ENCODE measurements at regions not wholly inside any gene's neighbourhood (a gene's known extent, or its start where the extent isn't known, plus 50 kb on each side); places are given as distances from the start of the nearest gene placed in this dataset.
A peak's percentile ranks its signal among the peaks of the same experiment; 100 is the strongest.

DNA sequence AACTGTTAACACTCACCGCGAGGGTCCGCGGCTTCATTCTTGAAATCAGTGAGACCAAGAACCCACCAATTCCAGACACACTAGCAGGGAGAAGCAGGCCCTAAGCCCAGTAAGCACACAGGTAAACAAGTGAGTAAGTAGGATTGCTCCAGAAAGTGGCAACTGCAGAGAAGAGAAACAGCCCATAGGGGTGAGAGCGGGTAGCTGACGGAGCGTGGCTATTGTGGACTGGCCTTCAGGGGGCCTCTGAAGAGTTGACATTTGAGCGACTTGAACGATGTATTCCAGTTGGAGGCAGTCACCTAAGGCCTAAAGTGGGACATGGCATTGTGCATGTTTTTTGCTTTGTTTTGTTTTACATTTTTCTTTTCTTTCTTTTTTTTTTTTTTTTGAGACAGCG, 74.2 kb downstream of the TSPAN17 start:
- no peaks in the 10 kb centered on the region for H3K9me3 ChIP-seq
- ChIA-PET POLR2A (no interaction called here), CTCF (no interaction called here)
- Mint-ChIP-seq H3K4me1 (peaks cover 7 to 30% (median 16%) of the 10 kb centered on the region in 3 donors), H3K27me3 (peaks cover 42 to 57% of the 10 kb centered on the region in 2 donors), H3K27ac (no peak overlapping the region), H3K9me3 (no peaks in the 10 kb centered on the region), H3K36me3 (no peaks in the 10 kb centered on the region), H3K4me3 (no peak overlapping the region)
- H3K4me1 ChIP-seq (ENCODE audit: control insufficient read depth in 1 of 2, extremely low read depth in 1 of 2, insufficient read depth in 2 of 2, low read length in 2 of 2) = peaks cover 0 to 29% of the 10 kb centered on the region in 2 experiments
- H3K27me3 ChIP-seq (replicated peaks in 1 of 2; ENCODE audit: control insufficient read depth in 2 of 2, extremely low read depth in 1 of 2, insufficient read depth in 2 of 2, low read length in 1 of 2) = peaks cover 0 to 64% of the 10 kb centered on the region in 2 experiments
- no peak overlapping the region for H3K4me3 ChIP-seq (ENCODE audit: control insufficient read depth in 1 of 2, extremely low read depth in 1 of 2, low read length in 1 of 2)
- DNase-seq (no peak), ATAC-seq (replicated peaks in 1 of 4) (no peak)
- no peak overlapping the region for H3K27ac ChIP-seq (ENCODE audit: low read length)
- WGBS (ENCODE audit: insufficient coverage) = 97% methylated on average over 3 of the region's 10 CpGs
- no peaks in the 10 kb centered on the region for H3K36me3 ChIP-seq (ENCODE audit: control insufficient read depth in 2 of 2, extremely low read depth in 1 of 2, insufficient read depth in 1 of 2, low read length in 1 of 2)

GRCh38 chr5:176722757-176723156, 75.5 kb downstream of the TSPAN17 start:
- no peaks in the 10 kb centered on the region for H3K9me3 Mint-ChIP-seq

GRCh38 chr5:176723440-176723839, 76.2 kb downstream of the TSPAN17 start:
- DNase-seq (peak in 2 of 35 experiments; percentile 2 to 22), ATAC-seq (replicated peaks in 1 of 4) (peak in 2 of 4 experiments; percentile 35 to 66)
- H3K4me3 ChIP-seq (ENCODE audit: control insufficient read depth in 1 of 2, extremely low read depth in 1 of 2, low read length in 1 of 2) = no peak overlapping the region
- peak overlapping the region in 1 of 3 donors; percentile 1 for H3K4me3 Mint-ChIP-seq
- H3K9me3 ChIP-seq = no peaks in the 10 kb centered on the region
- peaks cover 0 to 38% of the 10 kb centered on the region in 2 experiments for H3K4me1 ChIP-seq (ENCODE audit: control insufficient read depth in 1 of 2, extremely low read depth in 1 of 2, insufficient read depth in 2 of 2, low read length in 2 of 2)
- CTCF ChIA-PET = interaction anchor here in 1 of 2 donors (0.6 kb wide), 1 partner anchor 1405 kb away, joined by 4 read pairs; no protein-coding TSS in a partner anchor
- peak overlapping the region in 1 of 2 donors; percentile 33 for H3K27ac Mint-ChIP-seq
- peaks cover 35 to 49% of the 10 kb centered on the region in 2 donors for H3K27me3 Mint-ChIP-seq
- peaks cover 0 to 64% of the 10 kb centered on the region in 2 experiments for H3K27me3 ChIP-seq (replicated peaks in 1 of 2; ENCODE audit: control insufficient read depth in 2 of 2, extremely low read depth in 1 of 2, insufficient read depth in 2 of 2, low read length in 1 of 2)
- no peaks in the 10 kb centered on the region for H3K9me3 Mint-ChIP-seq
- WGBS (ENCODE audit: insufficient coverage) = 43% methylated on average over 3 of the region's 3 CpGs
- H3K27ac ChIP-seq (ENCODE audit: low read length) = no peak overlapping the region
- peaks cover 7 to 34% (median 16%) of the 10 kb centered on the region in 3 donors for H3K4me1 Mint-ChIP-seq
- no peaks in the 10 kb centered on the region for H3K36me3 Mint-ChIP-seq
- no peaks in the 10 kb centered on the region for H3K36me3 ChIP-seq (ENCODE audit: control insufficient read depth in 2 of 2, extremely low read depth in 1 of 2, insufficient read depth in 1 of 2, low read length in 1 of 2)
- POLR2A ChIA-PET = no interaction called here

More at GRCh38 chr5:176722757-176723156, 75.5 kb downstream of the TSPAN17 start:
- H3K4me3 ChIP-seq (ENCODE audit: control insufficient read depth in 1 of 2, extremely low read depth in 1 of 2, low read length in 1 of 2) = no peak overlapping the region
- H3K27ac ChIP-seq (ENCODE audit: low read length) = no peak overlapping the region
- peaks cover 0 to 64% of the 10 kb centered on the region in 2 experiments for H3K27me3 ChIP-seq (replicated peaks in 1 of 2; ENCODE audit: control insufficient read depth in 2 of 2, extremely low read depth in 1 of 2, insufficient read depth in 2 of 2, low read length in 1 of 2)
- peaks cover 7 to 34% (median 16%) of the 10 kb centered on the region in 3 donors for H3K4me1 Mint-ChIP-seq
- no peaks in the 10 kb centered on the region for H3K36me3 Mint-ChIP-seq
- WGBS (ENCODE audit: insufficient coverage) = 59% methylated on average over 10 of the region's 10 CpGs
- peaks cover 37 to 54% of the 10 kb centered on the region in 2 donors for H3K27me3 Mint-ChIP-seq
- POLR2A ChIA-PET = no interaction called here
- H3K27ac Mint-ChIP-seq = no peak overlapping the region
- CTCF ChIA-PET = interaction anchor here in 1 of 2 donors (0.6 kb wide), 1 partner anchor 1406 kb away, joined by 4 read pairs; no protein-coding TSS in a partner anchor
- ATAC-seq (replicated peaks in 1 of 4) (no peak), DNase-seq (no peak)
- H3K9me3 ChIP-seq = no peaks in the 10 kb centered on the region
- H3K4me3 Mint-ChIP-seq = no peak overlapping the region
- peaks cover 0 to 38% of the 10 kb centered on the region in 2 experiments for H3K4me1 ChIP-seq (ENCODE audit: control insufficient read depth in 1 of 2, extremely low read depth in 1 of 2, insufficient read depth in 2 of 2, low read length in 2 of 2)
- no peaks in the 10 kb centered on the region for H3K36me3 ChIP-seq (ENCODE audit: control insufficient read depth in 2 of 2, extremely low read depth in 1 of 2, insufficient read depth in 1 of 2, low read length in 1 of 2)

DNA sequence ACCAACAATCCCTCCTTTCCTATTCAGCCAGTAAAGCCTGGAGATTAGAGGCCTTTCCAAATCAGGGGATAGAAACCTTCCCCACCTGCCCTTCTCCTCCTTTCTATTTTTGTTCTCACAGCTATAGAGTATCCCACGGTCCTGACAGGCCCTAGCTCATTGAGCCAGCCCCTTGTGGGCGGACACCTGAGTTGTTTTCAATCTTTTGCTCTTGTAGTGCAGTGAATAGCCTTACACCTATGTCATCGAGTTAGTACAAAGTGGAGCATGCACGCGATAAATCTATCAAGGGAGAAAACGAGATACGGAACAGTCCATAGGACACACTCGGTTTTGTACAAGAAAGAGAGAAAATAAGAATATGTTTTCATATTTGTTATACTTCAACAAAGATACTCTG, 77.2 kb downstream of the TSPAN17 start:
- CTCF ChIA-PET = no interaction called here
- ATAC-seq (replicated peaks in 1 of 4) = no peak
- H3K9me3 ChIP-seq = no peaks in the 10 kb centered on the region
- Mint-ChIP-seq H3K27ac (no peak overlapping the region), H3K9me3 (no peaks in the 10 kb centered on the region), H3K36me3 (no peaks in the 10 kb centered on the region), H3K4me1 (peaks cover 7 to 34% (median 16%) of the 10 kb centered on the region in 3 donors), H3K4me3 (no peak overlapping the region), H3K27me3 (peaks cover 31 to 45% of the 10 kb centered on the region in 2 donors)
- H3K27ac ChIP-seq (ENCODE audit: low read length) = no peak overlapping the region
- WGBS (ENCODE audit: insufficient coverage) = 75% methylated on average over 2 of the region's 8 CpGs
- no peaks in the 10 kb centered on the region for H3K36me3 ChIP-seq (ENCODE audit: control insufficient read depth in 2 of 2, extremely low read depth in 1 of 2, insufficient read depth in 1 of 2, low read length in 1 of 2)
- peaks cover 0 to 38% of the 10 kb centered on the region in 2 experiments for H3K4me1 ChIP-seq (ENCODE audit: control insufficient read depth in 1 of 2, extremely low read depth in 1 of 2, insufficient read depth in 2 of 2, low read length in 2 of 2)
- H3K4me3 ChIP-seq (ENCODE audit: control insufficient read depth in 1 of 2, extremely low read depth in 1 of 2, low read length in 1 of 2) = no peak overlapping the region
- H3K27me3 ChIP-seq (replicated peaks in 1 of 2; ENCODE audit: control insufficient read depth in 2 of 2, extremely low read depth in 1 of 2, insufficient read depth in 2 of 2, low read length in 1 of 2) = peaks cover 0 to 65% of the 10 kb centered on the region in 2 experiments
- no peak for DNase-seq
- POLR2A ChIA-PET = no interaction called here

DNA sequence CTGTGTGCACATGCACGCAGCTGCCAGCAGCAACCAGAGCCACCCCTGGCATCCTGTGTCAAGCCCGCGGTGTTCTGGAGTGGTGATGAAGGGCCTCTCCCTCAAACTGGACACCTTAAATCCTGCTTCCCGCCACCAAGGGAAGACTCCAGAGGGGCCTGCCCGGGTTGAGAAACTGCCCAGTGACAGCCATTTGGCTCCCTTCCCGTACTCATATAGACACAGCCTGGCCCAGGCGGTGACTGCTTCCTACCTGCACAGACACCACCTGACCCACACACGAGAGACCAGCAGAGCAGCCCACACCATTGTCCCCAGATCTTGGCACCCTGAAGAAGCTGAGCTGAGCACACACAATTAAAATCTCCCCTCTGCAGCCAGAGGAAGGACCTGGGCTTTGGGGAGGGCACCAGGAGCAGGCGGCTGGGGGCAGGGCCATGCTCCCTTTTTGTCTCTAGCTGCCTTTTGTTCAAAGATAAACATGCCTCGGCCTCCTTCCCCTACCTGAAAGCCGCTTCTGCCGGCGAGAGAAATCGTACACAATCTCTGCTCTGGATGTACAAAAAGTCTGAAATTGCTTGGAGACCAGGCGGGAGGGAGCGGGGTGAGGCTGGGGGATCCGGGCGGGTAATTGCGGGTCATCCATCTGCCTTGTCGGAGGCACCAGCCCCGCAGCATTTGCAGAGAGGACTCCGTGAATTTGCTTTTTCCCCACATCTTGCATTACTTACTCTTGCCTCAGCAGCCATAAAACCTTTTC, 78.4 kb downstream of the TSPAN17 start:
- Mint-ChIP-seq H3K4me3 (no peak overlapping the region), H3K36me3 (no peaks in the 10 kb centered on the region), H3K4me1 (peaks cover 7 to 34% (median 16%) of the 10 kb centered on the region in 3 donors), H3K9me3 (peaks cover 0 to under 1% (median 0%) of the 10 kb centered on the region in 3 donors), H3K27ac (no peak overlapping the region), H3K27me3 (peaks cover 36 to 48% of the 10 kb centered on the region in 2 donors)
- ATAC-seq (replicated peaks in 1 of 4) (no peak), DNase-seq (no peak)
- H3K36me3 ChIP-seq (ENCODE audit: control insufficient read depth in 2 of 2, extremely low read depth in 1 of 2, insufficient read depth in 1 of 2, low read length in 1 of 2) = no peaks in the 10 kb centered on the region
- peaks cover 0 to 63% of the 10 kb centered on the region in 2 experiments for H3K27me3 ChIP-seq (replicated peaks in 1 of 2; ENCODE audit: control insufficient read depth in 2 of 2, extremely low read depth in 1 of 2, insufficient read depth in 2 of 2, low read length in 1 of 2)
- no peak overlapping the region for H3K4me3 ChIP-seq (ENCODE audit: control insufficient read depth in 1 of 2, extremely low read depth in 1 of 2, low read length in 1 of 2)
- peaks cover 0 to 38% of the 10 kb centered on the region in 2 experiments for H3K4me1 ChIP-seq (ENCODE audit: control insufficient read depth in 1 of 2, extremely low read depth in 1 of 2, insufficient read depth in 2 of 2, low read length in 2 of 2)
- WGBS (ENCODE audit: insufficient coverage) = 46% methylated on average over 20 of the region's 22 CpGs
- ChIA-PET CTCF (no interaction called here), POLR2A (no interaction called here)
- H3K27ac ChIP-seq (ENCODE audit: low read length) = no peak overlapping the region
- no peaks in the 10 kb centered on the region for H3K9me3 ChIP-seq

- H3K27me3 ChIP-seq (replicated peaks in 1 of 2; ENCODE audit: control insufficient read depth in 2 of 2, extremely low read depth in 1 of 2, insufficient read depth in 2 of 2, low read length in 1 of 2) = peaks cover 0 to 60% of the 10 kb centered on the region in 2 experiments
- Mint-ChIP-seq H3K36me3 (no peaks in the 10 kb centered on the region), H3K9me3 (peaks cover 0 to 5% (median 0%) of the 10 kb centered on the region in 3 donors), H3K4me1 (peaks cover 7 to 34% (median 13%) of the 10 kb centered on the region in 3 donors), H3K27ac (no peak overlapping the region), H3K27me3 (peaks cover 36 to 48% of the 10 kb centered on the region in 2 donors), H3K4me3 (no peak overlapping the region)
- CTCF ChIA-PET = no interaction called here
- POLR2A ChIA-PET = no interaction called here
- ATAC-seq (replicated peaks in 1 of 4) (peak in 1 of 4 experiments; percentile 39), DNase-seq (peak in 5 of 35 experiments; percentile 4 to 26 (median 16))
- H3K36me3 ChIP-seq (ENCODE audit: control insufficient read depth in 2 of 2, extremely low read depth in 1 of 2, insufficient read depth in 1 of 2, low read length in 1 of 2) = no peaks in the 10 kb centered on the region
- H3K9me3 ChIP-seq = no peaks in the 10 kb centered on the region
- no peak overlapping the region for H3K27ac ChIP-seq (ENCODE audit: low read length)
- H3K4me3 ChIP-seq (ENCODE audit: control insufficient read depth in 1 of 2, extremely low read depth in 1 of 2, low read length in 1 of 2) = no peak overlapping the region
- H3K4me1 ChIP-seq (ENCODE audit: control insufficient read depth in 1 of 2, extremely low read depth in 1 of 2, insufficient read depth in 2 of 2, low read length in 2 of 2) = peaks cover 0 to 38% of the 10 kb centered on the region in 2 experiments
- 53% methylated on average over 11 of the region's 25 CpGs for WGBS (ENCODE audit: insufficient coverage)
Measured at GRCh38 chr5:176726746-176727527, 79.7 kb downstream of the TSPAN17 start.

Data from T-cell (primary cell).